ENCODE measurements at regions not wholly inside any gene's neighbourhood (a gene's known extent, or its start where the extent isn't known, plus 50 kb on each side); places are given as distances from the start of the nearest gene placed in this dataset.
"Not testable (repeated sequence)": the region's sequence is repeated elsewhere in the genome, so short reads cannot be mapped to it uniquely, and the experiment has no call there.

DNA sequence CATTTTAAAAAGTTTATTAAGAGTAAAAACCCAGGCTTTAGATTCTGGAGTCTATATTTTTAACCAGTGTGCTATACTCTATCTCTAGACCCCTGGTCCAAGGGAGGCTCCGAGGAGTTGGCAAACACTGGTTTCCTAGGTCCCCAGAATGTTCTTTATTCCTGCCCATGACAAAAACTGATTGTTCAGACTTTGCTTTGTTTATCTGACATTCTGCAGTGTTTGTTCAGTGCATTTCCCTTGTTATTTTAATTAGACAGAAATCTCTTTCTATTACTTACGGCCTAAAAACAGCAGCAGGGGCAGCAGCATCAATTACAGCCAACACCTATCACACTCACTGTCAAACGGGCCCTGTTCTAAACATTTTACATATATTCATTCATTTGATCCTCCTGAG lies 2011.6 kb upstream of the WWC1 start:
- Histone ChIP-seq H3K27ac (no peak overlapping the region), H3K36me3 (no peaks in the 10 kb centered on the region), H3K4me1 (no peaks in the 10 kb centered on the region), H3K9me3 (no peaks in the 10 kb centered on the region), H3K4me3 (no peak overlapping the region), H3K27me3 (no peaks in the 10 kb centered on the region)
- TF ChIP-seq, protein P1, sequence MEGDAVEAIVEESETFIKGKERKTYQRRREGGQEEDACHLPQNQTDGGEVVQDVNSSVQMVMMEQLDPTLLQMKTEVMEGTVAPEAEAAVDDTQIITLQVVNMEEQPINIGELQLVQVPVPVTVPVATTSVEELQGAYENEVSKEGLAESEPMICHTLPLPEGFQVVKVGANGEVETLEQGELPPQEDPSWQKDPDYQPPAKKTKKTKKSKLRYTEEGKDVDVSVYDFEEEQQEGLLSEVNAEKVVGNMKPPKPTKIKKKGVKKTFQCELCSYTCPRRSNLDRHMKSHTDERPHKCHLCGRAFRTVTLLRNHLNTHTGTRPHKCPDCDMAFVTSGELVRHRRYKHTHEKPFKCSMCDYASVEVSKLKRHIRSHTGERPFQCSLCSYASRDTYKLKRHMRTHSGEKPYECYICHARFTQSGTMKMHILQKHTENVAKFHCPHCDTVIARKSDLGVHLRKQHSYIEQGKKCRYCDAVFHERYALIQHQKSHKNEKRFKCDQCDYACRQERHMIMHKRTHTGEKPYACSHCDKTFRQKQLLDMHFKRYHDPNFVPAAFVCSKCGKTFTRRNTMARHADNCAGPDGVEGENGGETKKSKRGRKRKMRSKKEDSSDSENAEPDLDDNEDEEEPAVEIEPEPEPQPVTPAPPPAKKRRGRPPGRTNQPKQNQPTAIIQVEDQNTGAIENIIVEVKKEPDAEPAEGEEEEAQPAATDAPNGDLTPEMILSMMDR (IDR thresholded peaks at IDR 0.05): no peak
- DNase-seq (ENCODE audit: low spot score): no peak

DNA sequence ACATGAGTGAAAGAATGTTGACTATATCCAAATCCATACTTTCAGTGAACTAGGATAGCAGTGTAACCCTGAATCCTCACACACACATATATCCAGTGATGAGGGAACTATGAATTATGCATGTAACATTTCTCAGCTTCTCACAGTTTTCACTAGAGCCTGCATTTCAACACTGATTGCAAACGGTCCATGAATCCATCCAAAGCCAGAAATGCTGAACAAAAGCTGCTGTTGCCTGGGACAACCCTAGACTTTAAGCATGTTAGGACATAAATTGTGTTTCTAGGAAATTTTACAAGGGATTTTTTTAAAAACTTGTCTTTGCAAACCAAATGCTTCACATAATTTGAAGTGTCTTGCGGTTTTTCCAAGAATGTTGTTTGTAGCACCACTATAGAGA lies 2010.0 kb upstream of the WWC1 start:
- TF ChIP-seq, protein P1 (IDR thresholded peaks at IDR 0.05): no peak
- Histone ChIP-seq H3K4me3 (no peak overlapping the region), H3K36me3 (no peaks in the 10 kb centered on the region), H3K4me1 (no peaks in the 10 kb centered on the region), H3K27me3 (no peaks in the 10 kb centered on the region), H3K9me3 (no peaks in the 10 kb centered on the region), H3K27ac (no peak overlapping the region)
- no peak for DNase-seq (ENCODE audit: low spot score)

DNA sequence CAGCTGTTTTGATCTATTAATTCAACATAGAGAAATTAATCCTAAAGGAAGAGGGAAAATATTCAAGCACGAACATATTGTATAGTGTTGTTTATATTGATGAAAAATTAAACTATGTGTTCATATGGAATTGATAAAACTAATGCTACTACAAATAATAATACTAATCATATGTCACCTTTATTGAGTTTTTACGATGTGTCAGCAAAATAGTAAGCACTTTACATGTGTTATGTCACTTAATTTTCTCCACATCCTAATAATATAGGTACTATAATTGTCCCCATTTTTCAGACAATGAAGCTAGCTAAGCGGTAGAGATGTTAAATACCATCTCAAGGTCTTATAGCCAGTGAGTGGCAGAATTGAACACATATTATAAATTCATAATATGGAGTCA lies 2008.5 kb upstream of the WWC1 start:
- no peaks in the 10 kb centered on the region for H3K27me3 ChIP-seq
- TF ChIP-seq, protein P1 (IDR thresholded peaks at IDR 0.05): no peak
- H3K27ac ChIP-seq: no peak overlapping the region
- no peak overlapping the region for H3K4me3 ChIP-seq
- no peak for DNase-seq (ENCODE audit: low spot score)
- no peaks in the 10 kb centered on the region for H3K9me3 ChIP-seq
- no peaks in the 10 kb centered on the region for H3K4me1 ChIP-seq
- no peaks in the 10 kb centered on the region for H3K36me3 ChIP-seq

DNA sequence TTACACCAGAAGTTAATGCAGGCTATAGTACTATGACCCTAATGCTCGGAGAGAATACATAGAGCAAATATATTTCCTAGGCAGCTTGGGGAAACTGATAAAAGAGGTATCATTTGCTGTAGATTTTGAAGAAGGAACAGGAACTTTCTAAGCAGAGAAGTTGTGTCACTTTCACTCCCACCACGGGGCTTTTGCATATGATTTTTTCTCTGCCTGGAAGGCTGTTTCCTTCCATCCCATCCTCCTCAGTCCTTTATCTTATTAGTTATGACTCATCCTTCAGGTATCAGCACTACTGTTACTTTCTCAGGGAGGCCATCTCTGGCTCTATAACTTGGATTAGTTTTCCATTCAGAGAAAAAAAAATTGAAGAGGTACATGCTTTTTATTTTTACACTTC lies 2006.1 kb upstream of the WWC1 start:
- DNase-seq (ENCODE audit: low spot score): no peak
- Histone ChIP-seq H3K27me3 (no peaks in the 10 kb centered on the region), H3K4me3 (no peak overlapping the region), H3K4me1 (no peaks in the 10 kb centered on the region), H3K36me3 (no peaks in the 10 kb centered on the region), H3K9me3 (no peaks in the 10 kb centered on the region), H3K27ac (no peak overlapping the region)
- TF ChIP-seq, protein P1 (IDR thresholded peaks at IDR 0.05): no peak

DNA sequence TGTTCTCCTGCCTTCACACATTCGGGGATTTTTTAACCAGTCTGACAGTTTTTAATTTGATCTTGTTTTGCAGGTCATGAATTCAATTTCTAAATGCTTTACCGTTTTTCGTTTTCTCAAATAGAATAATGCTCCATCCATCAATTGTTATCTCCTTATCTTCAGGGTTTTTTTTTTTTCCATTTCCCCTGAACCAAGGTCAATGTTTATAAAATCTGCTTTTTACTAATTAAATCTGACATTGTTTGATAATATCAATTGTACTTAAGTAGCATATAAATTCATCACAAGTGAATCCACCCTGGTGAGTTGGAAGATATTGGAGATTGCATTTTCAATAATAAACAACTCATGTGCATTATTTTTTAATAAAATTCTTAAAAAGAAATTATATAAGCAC lies 2004.6 kb upstream of the WWC1 start:
- H3K4me3 ChIP-seq: no peak overlapping the region
- no peaks in the 10 kb centered on the region for H3K36me3 ChIP-seq
- TF ChIP-seq, protein P1 (IDR thresholded peaks at IDR 0.05): no peak
- H3K27ac ChIP-seq: no peak overlapping the region
- H3K4me1 ChIP-seq: no peaks in the 10 kb centered on the region
- H3K27me3 ChIP-seq: no peaks in the 10 kb centered on the region
- DNase-seq (ENCODE audit: low spot score): no peak
- H3K9me3 ChIP-seq: no peaks in the 10 kb centered on the region

DNA sequence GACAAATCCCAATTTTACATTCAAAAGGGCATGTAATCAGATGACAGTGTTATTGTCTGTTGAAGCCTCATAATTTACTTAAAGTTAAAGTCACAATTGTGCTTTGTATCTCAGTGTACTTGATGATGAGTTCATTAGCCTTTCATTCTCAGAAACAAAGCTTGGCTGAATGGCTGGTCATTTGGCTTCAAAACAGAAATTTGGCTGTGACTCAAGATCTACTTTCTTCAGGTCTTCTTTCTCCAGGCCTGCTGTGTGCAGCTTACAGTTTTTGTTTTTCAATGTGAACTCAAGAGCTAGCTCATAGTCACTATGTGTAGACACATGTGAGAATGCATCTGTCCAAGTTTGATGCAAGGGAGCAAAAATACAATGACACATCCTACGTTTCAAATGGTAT lies 2003.6 kb upstream of the WWC1 start:
- no peaks in the 10 kb centered on the region for H3K4me1 ChIP-seq
- H3K4me3 ChIP-seq: no peak overlapping the region
- H3K27ac ChIP-seq: no peak overlapping the region
- no peaks in the 10 kb centered on the region for H3K36me3 ChIP-seq
- TF ChIP-seq, protein P1 (IDR thresholded peaks at IDR 0.05): no peak
- DNase-seq (ENCODE audit: low spot score): no peak
- no peaks in the 10 kb centered on the region for H3K9me3 ChIP-seq
- H3K27me3 ChIP-seq: no peaks in the 10 kb centered on the region

DNA sequence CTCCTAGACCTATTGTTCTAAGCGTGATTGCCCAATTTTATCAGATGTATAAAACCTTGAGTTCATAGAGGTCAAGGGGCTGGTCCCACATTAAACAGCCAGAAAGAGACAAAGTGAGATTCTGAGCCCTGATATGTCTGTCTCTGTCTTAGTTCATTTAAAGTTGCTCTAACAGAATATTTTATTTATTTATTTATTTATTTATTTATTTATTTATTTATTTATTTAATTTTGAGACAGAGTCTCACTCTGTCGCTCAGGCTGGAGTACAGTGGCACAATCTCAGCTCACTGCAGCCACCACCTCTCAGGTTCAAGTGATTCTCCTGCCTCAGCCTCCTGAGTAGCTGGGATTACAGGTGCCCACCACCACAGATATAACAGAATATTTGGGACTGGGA lies 1999.6 kb upstream of the WWC1 start:
- H3K27me3 ChIP-seq; DNase-seq (ENCODE audit: low spot score); H3K36me3 ChIP-seq; H3K27ac ChIP-seq; H3K4me1 ChIP-seq; H3K4me3 ChIP-seq; H3K9me3 ChIP-seq: not testable (repeated sequence)
